ENCODE measurements at regions not wholly inside any gene's neighbourhood (a gene's known extent, or its start where the extent isn't known, plus 50 kb on each side); places are given as distances from the start of the nearest gene placed in this dataset.

DNA sequence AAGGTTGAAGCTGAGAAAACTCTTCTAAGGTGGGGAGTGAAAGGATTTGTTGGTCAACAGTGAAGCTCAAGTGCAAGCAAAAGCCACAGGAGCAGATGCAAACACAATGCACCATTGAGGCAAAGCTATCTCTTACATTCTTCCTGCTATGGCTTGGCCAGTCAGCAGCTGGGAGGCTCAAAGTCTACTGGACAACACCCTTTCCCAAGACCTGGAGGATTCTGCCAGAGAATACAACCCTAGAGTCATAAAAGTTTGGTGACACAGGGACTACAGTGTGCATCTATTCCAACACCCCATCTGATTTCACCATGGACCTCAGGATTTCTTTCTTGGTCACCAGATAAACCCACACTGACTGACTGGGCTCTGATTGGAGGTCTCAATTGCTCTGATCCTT is 342.0 kb downstream of the HRH4 start:
- Histone ChIP-seq H3K27me3 (no peaks in the 10 kb centered on the region), H3K36me3 (no peaks in the 10 kb centered on the region), H3K9me3 (no peaks in the 10 kb centered on the region), H3K27ac (no peak overlapping the region), H3K4me3 (no peak overlapping the region), H3K4me1 (peaks cover 0 to 8% (median 0%) of the 10 kb centered on the region in 4 donors)
- no peak for ATAC-seq (ENCODE audit: low FRiP score in 2 of 2)
- no peak for DNase-seq
- TF ChIP-seq, protein P1, sequence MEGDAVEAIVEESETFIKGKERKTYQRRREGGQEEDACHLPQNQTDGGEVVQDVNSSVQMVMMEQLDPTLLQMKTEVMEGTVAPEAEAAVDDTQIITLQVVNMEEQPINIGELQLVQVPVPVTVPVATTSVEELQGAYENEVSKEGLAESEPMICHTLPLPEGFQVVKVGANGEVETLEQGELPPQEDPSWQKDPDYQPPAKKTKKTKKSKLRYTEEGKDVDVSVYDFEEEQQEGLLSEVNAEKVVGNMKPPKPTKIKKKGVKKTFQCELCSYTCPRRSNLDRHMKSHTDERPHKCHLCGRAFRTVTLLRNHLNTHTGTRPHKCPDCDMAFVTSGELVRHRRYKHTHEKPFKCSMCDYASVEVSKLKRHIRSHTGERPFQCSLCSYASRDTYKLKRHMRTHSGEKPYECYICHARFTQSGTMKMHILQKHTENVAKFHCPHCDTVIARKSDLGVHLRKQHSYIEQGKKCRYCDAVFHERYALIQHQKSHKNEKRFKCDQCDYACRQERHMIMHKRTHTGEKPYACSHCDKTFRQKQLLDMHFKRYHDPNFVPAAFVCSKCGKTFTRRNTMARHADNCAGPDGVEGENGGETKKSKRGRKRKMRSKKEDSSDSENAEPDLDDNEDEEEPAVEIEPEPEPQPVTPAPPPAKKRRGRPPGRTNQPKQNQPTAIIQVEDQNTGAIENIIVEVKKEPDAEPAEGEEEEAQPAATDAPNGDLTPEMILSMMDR (IDR thresholded peaks at IDR 0.05) = no peak
- TF ChIP-seq EP300 (IDR thresholded peaks at IDR 0.05) = no peak

DNA sequence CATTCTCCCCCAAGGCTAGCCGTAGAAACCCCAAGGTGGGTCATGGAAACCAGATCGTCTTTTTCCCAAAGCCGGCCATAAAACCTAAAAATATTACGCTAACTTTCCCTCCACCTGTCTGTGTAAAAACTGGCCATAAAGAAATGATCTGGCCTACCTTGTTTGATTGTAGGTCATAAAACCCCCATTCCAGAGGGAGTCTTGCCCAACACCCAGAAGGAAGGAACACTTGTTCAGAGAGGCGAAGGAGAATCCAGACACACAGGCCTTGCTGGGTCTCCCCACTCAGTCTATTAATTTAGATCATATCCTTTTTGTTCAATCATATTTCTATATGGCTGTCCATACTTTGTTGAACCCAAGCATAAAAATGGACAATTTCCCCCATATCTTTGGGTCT is 344.7 kb downstream of the HRH4 start:
- Histone ChIP-seq H3K36me3 (no peaks in the 10 kb centered on the region), H3K9me3 (no peaks in the 10 kb centered on the region), H3K4me3 (no peak overlapping the region), H3K27ac (no peak overlapping the region), H3K27me3 (no peaks in the 10 kb centered on the region), H3K4me1 (peaks cover 0 to 5% (median 0%) of the 10 kb centered on the region in 4 donors)
- TF ChIP-seq EP300 (IDR thresholded peaks at IDR 0.05) (no peak), POLR2A (IDR thresholded peaks at IDR 0.05) (no peak), POLR2AphosphoS5 (IDR thresholded peaks at IDR 0.05) (no peak)
- TF ChIP-seq, protein P1 (IDR thresholded peaks at IDR 0.05) = no peak
- ATAC-seq (ENCODE audit: low FRiP score in 2 of 2) (no peak), DNase-seq (no peak)
- 95 to 96% methylated on average over 5 of the region's 5 CpGs for WGBS, 2 donors

DNA sequence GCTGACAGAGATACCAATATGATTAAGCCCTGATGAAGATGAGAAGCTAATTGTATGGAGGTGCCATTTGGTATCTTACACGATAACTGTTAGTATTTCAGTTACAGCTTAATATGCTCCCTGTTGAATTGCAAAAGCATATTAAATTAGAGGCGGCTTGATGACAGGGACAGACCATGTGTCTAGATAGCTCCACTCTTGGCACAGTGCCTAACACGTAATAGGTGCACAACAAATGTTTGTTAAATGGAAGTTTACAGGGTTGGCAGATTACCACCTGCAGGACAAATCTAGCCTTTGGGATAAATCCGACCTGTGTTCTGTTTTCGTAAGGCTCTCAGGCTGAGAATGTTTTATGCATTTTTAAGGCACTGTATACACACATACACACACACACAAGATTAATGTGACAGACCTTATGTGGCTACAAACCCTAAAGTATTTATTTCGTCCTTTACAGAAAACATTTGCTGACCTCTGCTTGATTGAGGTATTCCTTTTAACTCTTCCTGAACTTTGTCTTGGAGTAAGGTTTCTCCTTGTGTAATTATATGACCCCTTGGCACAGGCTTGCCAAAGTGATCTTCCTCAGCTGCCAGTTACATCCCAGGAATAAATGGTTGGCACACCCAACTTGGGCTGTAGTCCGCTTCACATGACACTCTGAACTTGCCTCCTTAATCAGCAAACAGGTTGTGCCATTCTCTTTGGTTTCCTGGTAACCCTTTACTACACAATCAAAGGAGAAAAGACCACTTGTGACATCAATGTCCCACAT is 348.9 kb downstream of the HRH4 start:
- ATAC-seq (ENCODE audit: low FRiP score in 2 of 2) = no peak
- no peaks in the 10 kb centered on the region for H3K27me3 ChIP-seq
- H3K27ac ChIP-seq = no peak overlapping the region
- TF ChIP-seq, protein P1 (IDR thresholded peaks at IDR 0.05) = no peak
- TF ChIP-seq EP300 (IDR thresholded peaks at IDR 0.05) (no peak), POLR2AphosphoS5 (IDR thresholded peaks at IDR 0.05) (no peak), POLR2A (IDR thresholded peaks at IDR 0.05) (no peak)
- no peaks in the 10 kb centered on the region for H3K9me3 ChIP-seq
- WGBS, 2 donors = 83 to 85% methylated on average over 7 of the region's 7 CpGs
- H3K4me3 ChIP-seq = no peak overlapping the region
- no peak for DNase-seq
- H3K36me3 ChIP-seq = no peaks in the 10 kb centered on the region
- no peaks in the 10 kb centered on the region for H3K4me1 ChIP-seq

DNA sequence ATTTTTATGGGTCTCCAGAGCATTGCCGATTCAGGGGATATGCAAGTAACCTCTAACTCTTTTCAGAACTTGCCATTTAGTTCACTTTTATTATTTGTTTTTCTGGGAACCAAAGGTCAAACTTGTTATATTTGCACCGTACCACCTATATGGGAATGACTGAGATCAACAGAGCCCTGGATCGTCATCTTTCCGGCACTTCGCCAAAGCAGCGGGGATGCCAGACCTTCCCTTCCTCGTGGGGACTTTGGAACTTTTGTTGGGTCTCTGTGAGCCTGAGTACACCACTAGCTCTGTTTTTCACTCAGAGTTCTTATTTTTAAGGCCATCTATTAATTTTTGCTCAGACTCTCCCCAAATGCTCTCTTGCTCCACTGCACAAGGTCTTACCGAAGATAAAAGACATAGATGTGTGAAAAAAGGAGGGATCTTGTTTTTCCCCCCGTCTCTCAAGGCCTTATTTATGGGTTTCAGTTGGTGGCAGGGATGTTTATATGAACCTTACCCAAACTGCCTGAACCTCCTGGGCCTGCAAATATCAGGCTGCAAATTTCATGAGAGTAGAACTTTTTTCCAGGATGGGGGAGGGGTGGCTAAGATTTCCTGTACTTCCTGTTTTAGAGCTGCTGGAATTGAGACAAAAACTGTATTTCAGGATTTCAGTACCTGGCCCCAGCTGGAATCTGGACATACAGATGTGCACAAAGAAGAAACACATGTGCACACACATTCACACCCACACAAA is 350.3 kb downstream of the HRH4 start:
- TF ChIP-seq POLR2A (IDR thresholded peaks at IDR 0.05) = no peak
- TF ChIP-seq POLR2AphosphoS5 (IDR thresholded peaks at IDR 0.05) = no peak
- no peak for TF ChIP-seq EP300 (IDR thresholded peaks at IDR 0.05)
- TF ChIP-seq, protein P1 (IDR thresholded peaks at IDR 0.05) = no peak
- Histone ChIP-seq H3K27me3 (no peaks in the 10 kb centered on the region), H3K4me1 (no peaks in the 10 kb centered on the region), H3K36me3 (no peaks in the 10 kb centered on the region), H3K27ac (no peak overlapping the region), H3K4me3 (no peak overlapping the region), H3K9me3 (no peaks in the 10 kb centered on the region)
- ATAC-seq (ENCODE audit: low FRiP score in 2 of 2) (no peak), DNase-seq (no peak)
- 85 to 86% methylated on average over 9 of the region's 9 CpGs for WGBS, 2 donors
